GM23338 (cell line): ENCODE measurements at regions not wholly inside any gene's neighbourhood (a gene's known extent, or its start where the extent isn't known, plus 50 kb on each side); places are given as distances from the start of the nearest gene placed in this dataset.
A peak's percentile ranks its signal among the peaks of the same experiment; 100 is the strongest.

Source experiments
- ATAC-seq: fragments of 200-7000 bp; cut with Tn5 transposase; 3 replicates; pipeline ENCODE4 v1.9.1; 2020
- DNase-seq: peaks from one replicate; pipeline ENCODE4 v3.0.0-alpha.2; 2015; ENCODE audit warnings: low spot score
- H2AFZ ChIP-seq: fragments of 200-600 bp; sonication (generic); 2 replicates; pipeline ENCODE4 v1.8.0; 2016; ENCODE audit warnings: antibody characterized with exemption, mild to moderate bottlenecking, moderate library complexity
- H3F3A ChIP-seq: fragments of 200-600 bp; sonication (generic); replicated peaks from 2 replicates; pipeline ENCODE4 v1.8.0; 2017; ENCODE audit warnings: antibody characterized with exemption, mixed run types, low read depth
- H3K27ac ChIP-seq: fragments of 200-600 bp; sonication (generic); 2 replicates; pipeline ENCODE4 v1.6.1; 2016; ENCODE audit warnings: low read depth
- H3K27me3 ChIP-seq: fragments of 200-600 bp; sonication (generic); 2 replicates; pipeline ENCODE4 v1.8.0; 2016; ENCODE audit warnings: mild to moderate bottlenecking, mixed run types, moderate library complexity; ENCODE audit not compliant: insufficient read depth
- H3K36me3 ChIP-seq: fragments of 200-600 bp; sonication (generic); 2 replicates; pipeline ENCODE4 v1.8.0; 2016; ENCODE audit warnings: mild to moderate bottlenecking; ENCODE audit not compliant: insufficient read depth
- H3K4me1 ChIP-seq: fragments of 200-600 bp; sonication (generic); 2 replicates; pipeline ENCODE4 v1.8.0; 2016; ENCODE audit warnings: mild to moderate bottlenecking, moderate library complexity; ENCODE audit not compliant: insufficient read depth
- H3K4me2 ChIP-seq: fragments of 200-600 bp; sonication (generic); 2 replicates; pipeline ENCODE4 v1.7.1; 2017; ENCODE audit warnings: mixed run types
- H3K4me3 ChIP-seq: fragments of 200-600 bp; sonication (generic); 2 replicates; pipeline ENCODE4 v1.6.1; 2016; ENCODE audit warnings: mixed run types
- H3K79me2 ChIP-seq: fragments of 200-600 bp; sonication (generic); replicated peaks from 2 replicates; pipeline ENCODE4 v1.8.0; 2017; ENCODE audit warnings: mild to moderate bottlenecking; ENCODE audit not compliant: insufficient read depth
- H3K9me2 ChIP-seq: fragments of 200-600 bp; sonication (generic); 2 replicates; pipeline ENCODE4 v1.8.0; 2017; ENCODE audit not compliant: insufficient read depth
- H4K20me1 ChIP-seq: fragments of 200-600 bp; sonication (generic); replicated peaks from 2 replicates; pipeline ENCODE4 v1.8.0; 2017; ENCODE audit warnings: mild to moderate bottlenecking; ENCODE audit not compliant: insufficient read depth
- H3K27ac Mint-ChIP-seq: 2 replicates; pipeline ENCODE4 v1.8.0; 2020; ENCODE audit warnings: inconsistent platforms, mild to moderate bottlenecking, moderate library complexity, mixed read lengths
- H3K27me3 Mint-ChIP-seq: 3 replicates; pipeline ENCODE4 v1.8.0; 2022; ENCODE audit warnings: low read depth, mild to moderate bottlenecking, moderate library complexity, mixed read lengths, inconsistent platforms; ENCODE audit not compliant: insufficient read depth, poor library complexity
- H3K36me3 Mint-ChIP-seq: 3 replicates; pipeline ENCODE4 v1.8.0; 2021; ENCODE audit warnings: low read depth, mild to moderate bottlenecking, inconsistent platforms, moderate library complexity, mixed read lengths
- H3K4me1 Mint-ChIP-seq: 3 replicates; pipeline ENCODE4 v1.8.0; 2020; ENCODE audit warnings: mild to moderate bottlenecking, inconsistent platforms, mixed read lengths
- H3K4me3 Mint-ChIP-seq: 3 replicates; pipeline ENCODE4 v1.8.0; 2021; ENCODE audit warnings: moderate library complexity, mild to moderate bottlenecking, inconsistent platforms, mixed read lengths
- H3K9me3 Mint-ChIP-seq: 3 replicates; pipeline ENCODE4 v1.8.0; 2020; ENCODE audit warnings: moderate library complexity, mild to moderate bottlenecking, inconsistent platforms, mixed read lengths
- CTCF ChIP-seq, 2 experiments: fragments of 200-600 bp in 1 of 2; sonication (generic) in 1 of 2; conservative IDR thresholded peaks; 2 replicates each; pipeline versions ENCODE4 v1.5.1 to v1.6.1; 2016 to 2017; ENCODE audit warnings: antibody characterized with exemption in 2 of 2, low read depth in 2 of 2, mild to moderate bottlenecking in 2 of 2, moderate library complexity in 1 of 2
- ETS1 ChIP-seq: IDR thresholded peaks from 2 replicates; pipeline ENCODE4 v1.6.1; 2016; ENCODE audit warnings: antibody characterized with exemption
- EZH2 ChIP-seq: fragments of 200-600 bp; sonication (generic); IDR thresholded peaks from one replicate; pipeline ENCODE4 v1.8.0; 2017; ENCODE audit warnings: antibody characterized with exemption, mild to moderate bottlenecking, low read depth; ENCODE audit not compliant: unreplicated experiment
- JUNB ChIP-seq: IDR thresholded peaks from one replicate; pipeline ENCODE4 v1.6.1; 2016; ENCODE audit warnings: antibody characterized with exemption; ENCODE audit not compliant: unreplicated experiment
- POLR2AphosphoS5 ChIP-seq: IDR thresholded peaks from 2 replicates; pipeline ENCODE4 v1.6.1; 2016; ENCODE audit warnings: antibody characterized with exemption, low read depth
- REST ChIP-seq: IDR thresholded peaks from one replicate; pipeline ENCODE4 v1.6.1; 2018; ENCODE audit warnings: antibody characterized with exemption; ENCODE audit not compliant: unreplicated experiment
- STAT1 ChIP-seq: IDR thresholded peaks from one replicate; pipeline ENCODE4 v1.6.1; 2016; ENCODE audit warnings: antibody characterized with exemption; ENCODE audit not compliant: unreplicated experiment
- ZNF114 ChIP-seq: fragments of 250-450 bp; sonication (Bioruptor Pico); IDR thresholded peaks from 2 replicates; pipeline ENCODE4 v1.5.0; 2020; ENCODE audit warnings: mild to moderate bottlenecking, moderate library complexity
- ZNF331 ChIP-seq: fragments of 250-450 bp; sonication (Bioruptor Pico); IDR thresholded peaks from 2 replicates; pipeline ENCODE4 v1.5.0; 2020; ENCODE audit warnings: low read depth, mild to moderate bottlenecking, moderate library complexity

- no peaks in the 10 kb centered on the region for H3K36me3 ChIP-seq
- H3K27ac ChIP-seq: no peak overlapping the region; the same call in 1 of the 2 replicates
- TF ChIP-seq ZNF114 (CRISPR knock-in tag) (no peak), ETS1 (no peak), POLR2AphosphoS5 (no peak), ZNF331 (CRISPR knock-in tag) (no peak)
- H3K4me1 ChIP-seq: 0 out of 2 replicates have a peak, but pooled peaks cover 6% of the 10 kb centered on the region
- Mint-ChIP-seq H3K4me1 (peaks cover 18% of the 10 kb centered on the region; the same call in 2 of the 3 replicates), H3K27me3 (peaks cover 2% of the 10 kb centered on the region), H3K36me3 (no peaks in the 10 kb centered on the region), H3K9me3 (no peaks in the 10 kb centered on the region), H3K4me3 (no peak overlapping the region), H3K27ac (no peak overlapping the region)
- no peak for DNase-seq
- H3K79me2 ChIP-seq: no peaks in the 10 kb centered on the region
- no peak overlapping the region for H3K4me2 ChIP-seq
- ATAC-seq: no peak
- H3K4me3 ChIP-seq: no peak overlapping the region
- H4K20me1 ChIP-seq: no peaks in the 10 kb centered on the region
- 0 out of 2 replicates have a peak overlapping the region, but pooled peaks have one; percentile 3 for H2AFZ ChIP-seq
- no peaks in the 10 kb centered on the region for H3K27me3 ChIP-seq
- H3F3A ChIP-seq: no peaks in the 10 kb centered on the region
- no peaks in the 10 kb centered on the region for H3K9me2 ChIP-seq
These were observed 355.0 kb upstream of the MAP3K7 start for GRCh38 chr6:90941885-90942284.

GRCh38 chr6:90940812-90941481, 354.1 kb upstream of the MAP3K7 start:
- Histone ChIP-seq H3F3A (no peaks in the 10 kb centered on the region), H3K9me2 (no peaks in the 10 kb centered on the region), H4K20me1 (no peaks in the 10 kb centered on the region), H2AFZ (peak overlapping the region; percentile 3; the same call in 1 of the 2 replicates), H3K4me2 (no peak overlapping the region), H3K27me3 (no peaks in the 10 kb centered on the region), H3K27ac (peak overlapping the region; percentile 32; the same call in 1 of the 2 replicates), H3K4me1 (0 out of 2 replicates have a peak, but pooled peaks cover 6% of the 10 kb centered on the region), H3K36me3 (no peaks in the 10 kb centered on the region), H3K79me2 (no peaks in the 10 kb centered on the region), H3K4me3 (no peak overlapping the region)
- H3K4me3 Mint-ChIP-seq: no peak overlapping the region
- DNase-seq: peak; percentile 76
- peaks cover 2% of the 10 kb centered on the region for H3K27me3 Mint-ChIP-seq
- TF ChIP-seq STAT1 (no peak), JUNB (no peak), CTCF (conservative IDR thresholded peaks at IDR 0.05; ENCODE audit: low read depth in 2 of 2) (peak; percentile 76 to 78), EZH2 (no peak), REST (no peak), POLR2AphosphoS5 (no peak), ETS1 (no peak), ZNF331 (CRISPR knock-in tag) (no peak)
- ATAC-seq: peak; percentile 85
- H3K4me1 Mint-ChIP-seq: peaks cover 23% of the 10 kb centered on the region
- H3K36me3 Mint-ChIP-seq: no peaks in the 10 kb centered on the region
- no peaks in the 10 kb centered on the region for H3K9me3 Mint-ChIP-seq
- no peak overlapping the region for H3K27ac Mint-ChIP-seq
